Nucleus accumbens (tissue), 56 donors: ENCODE measurements at regions not wholly inside any gene's neighbourhood (a gene's known extent, or its start where the extent isn't known, plus 50 kb on each side); places are given as distances from the start of the nearest gene placed in this dataset.
"Not testable (repeated sequence)": the region's sequence is repeated elsewhere in the genome, so short reads cannot be mapped to it uniquely, and the experiment has no call there.

ENCODE experiments used
- DNase-seq, 56 donors: peaks; one replicate each; lab custom pipeline; 2025; lab: John Stamatoyannopoulos, UW

GRCh38 chr5:30324083-30324482, 869.4 kb upstream of the CDH6 start:
- DNase-seq, result no peak

- DNase-seq, result no peak
These were observed 905.6 kb upstream of the CDH6 start for GRCh38 chr5:30287890-30288289.

GRCh38 chr5:30279237-30279636, 914.2 kb upstream of the CDH6 start:
- no peak for DNase-seq

GRCh38 chr5:30267026-30267425, 926.5 kb upstream of the CDH6 start:
- no peak for DNase-seq

GRCh38 chr5:30239331-30240022, 954.0 kb upstream of the CDH6 start:
- no peak for DNase-seq

GRCh38 chr5:30237189-30237588, 956.3 kb upstream of the CDH6 start:
- no peak for DNase-seq

- DNase-seq, result no peak
These were observed 983.7 kb upstream of the CDH6 start for GRCh38 chr5:30209755-30210154.

GRCh38 chr5:30197662-30198061, 995.8 kb upstream of the CDH6 start:
- no peak for DNase-seq

GRCh38 chr5:30195036-30195435, 998.5 kb upstream of the CDH6 start:
- DNase-seq, result no peak

GRCh38 chr5:30194595-30194994, 998.9 kb upstream of the CDH6 start:
- DNase-seq, result no peak

- DNase-seq, result no peak
These were observed 1009.7 kb upstream of the CDH6 start for GRCh38 chr5:30183795-30184194.

GRCh38 chr5:30156156-30156555, 1037.3 kb upstream of the CDH6 start:
- DNase-seq, result no peak

GRCh38 chr5:30152431-30152830, 1041.1 kb upstream of the CDH6 start:
- no peak for DNase-seq

GRCh38 chr5:30150231-30150630, 1043.3 kb upstream of the CDH6 start:
- no peak for DNase-seq

GRCh38 chr5:30149526-30149925, 1044.0 kb upstream of the CDH6 start:
- DNase-seq, result no peak

GRCh38 chr5:30147976-30148375, 1045.5 kb upstream of the CDH6 start:
- DNase-seq, result no peak

GRCh38 chr5:30144059-30144458, 1049.4 kb upstream of the CDH6 start:
- DNase-seq, result not testable (repeated sequence)

GRCh38 chr5:30142432-30142831, 1051.1 kb upstream of the CDH6 start:
- no peak for DNase-seq

GRCh38 chr5:30121043-30121442, 1072.4 kb upstream of the CDH6 start:
- DNase-seq, result no peak

- no peak for DNase-seq
These were observed 1076.4 kb upstream of the CDH6 start for GRCh38 chr5:30117135-30117534.

GRCh38 chr5:30113542-30113941, 1079.9 kb upstream of the CDH6 start:
- DNase-seq, result no peak

GRCh38 chr5:30112867-30113266, 1080.6 kb upstream of the CDH6 start:
- DNase-seq, result no peak

- no peak for DNase-seq
These were observed 1085.4 kb upstream of the CDH6 start for GRCh38 chr5:30108051-30108450.
